ENCODE measurements at regions not wholly inside any gene's neighbourhood (a gene's known extent, or its start where the extent isn't known, plus 50 kb on each side); places are given as distances from the start of the nearest gene placed in this dataset.

- no peak for TF ChIP-seq RAD21 (conservative IDR thresholded peaks at IDR 0.05)
- TF ChIP-seq CTCF (IDR thresholded peaks at IDR 0.05; ENCODE audit: poor library complexity, severe bottlenecking): no peak
- no peak for TF ChIP-seq EZH2 (IDR thresholded peaks at IDR 0.05; ENCODE audit: borderline replicate concordance, insufficient read depth, low read length, poor library complexity, severe bottlenecking)
- TF ChIP-seq TAF1 (IDR thresholded peaks at IDR 0.05; ENCODE audit: low read depth): no peak
- no peak for TF ChIP-seq POLR2AphosphoS5 (IDR thresholded peaks at IDR 0.05)
- no peak for TF ChIP-seq SMC3 (conservative IDR thresholded peaks at IDR 0.05; ENCODE audit: poor library complexity)
- no peak for TF ChIP-seq EP300 (conservative IDR thresholded peaks at IDR 0.05; ENCODE audit: poor library complexity, severe bottlenecking)
- no peak for TF ChIP-seq REST (IDR thresholded peaks at IDR 0.05; ENCODE audit: borderline replicate concordance)
- TF ChIP-seq MXI1 (conservative IDR thresholded peaks at IDR 0.05; ENCODE audit: poor library complexity, severe bottlenecking): no peak
Observed at GRCh38 chr18:46243673-46244072, 139.5 kb downstream of the HAUS1 start.

Measured in neural cell (in vitro differentiated cells).